SK-N-SH (cell line): ENCODE measurements at regions not wholly inside any gene's neighbourhood (a gene's known extent, or its start where the extent isn't known, plus 50 kb on each side); places are given as distances from the start of the nearest gene placed in this dataset.

Source experiments
- CTCF ChIA-PET: fragments of 300-600, 350-600 bp; formaldehyde crosslinking; extraction: SDS; loops from one replicate; lab custom pipeline; 2021; lab: Yijun Ruan, JAX
- POLR2A ChIA-PET: fragments of 350-600 bp; sonication (Branson Sonifier 250); formaldehyde crosslinking; extraction: SDS; loops from one replicate; lab custom pipeline; 2020; ENCODE audit warnings: antibody characterized with exemption, inconsistent platforms; lab: Yijun Ruan, JAX
- DNase-seq: peaks from one replicate; pipeline ENCODE4 v3.0.0; 2012
- H2AFZ ChIP-seq: fragments of 200-600 bp; sonication (generic); 2 replicates; pipeline ENCODE4 v1.8.1; 2016; ENCODE audit warnings: antibody characterized with exemption, mild to moderate bottlenecking, low read depth
- H3F3A ChIP-seq: fragments of 200-600 bp; sonication (generic); replicated peaks from 2 replicates; pipeline ENCODE3; 2016; ENCODE audit warnings: antibody characterized with exemption, mild to moderate bottlenecking; ENCODE audit not compliant: insufficient read depth
- H3K27ac ChIP-seq, 2 experiments: fragments of 200-500 bp in 1 of 2; fragments of 200-600 bp in 1 of 2; sonication (Bioruptor generic) in 1 of 2; sonication (generic), shearing (Covaris generic) in 1 of 2; 2 replicates each; pipeline versions ENCODE4 v1.5.1 to v1.6.1; 2014 to 2016; ENCODE audit warnings: low read depth in 2 of 2, inconsistent platforms in 1 of 2, low read length in 1 of 2, mild to moderate bottlenecking in 1 of 2, mixed read lengths in 1 of 2
- H3K27me3 ChIP-seq: fragments of 200-600 bp; sonication (generic), shearing (Covaris generic); 2 replicates; pipeline ENCODE4 v1.6.1; 2016; ENCODE audit warnings: mixed run types; ENCODE audit not compliant: insufficient read depth
- H3K36me3 ChIP-seq, 2 experiments: fragments of 200-500 bp in 1 of 2; fragments of 200-600 bp in 1 of 2; sonication (Bioruptor generic) in 1 of 2; sonication (generic) in 1 of 2; replicated peaks in 1 of 2; 2 replicates each; pipeline versions ENCODE3 to v1.5.1; 2014 to 2016; ENCODE audit warnings: low read length in 1 of 2, mild to moderate bottlenecking in 1 of 2; ENCODE audit not compliant: insufficient read depth in 2 of 2, control insufficient read depth in 1 of 2
- H3K4me1 ChIP-seq, 2 experiments: fragments of 200-500 bp in 1 of 2; fragments of 200-600 bp in 1 of 2; sonication (Bioruptor generic) in 1 of 2; sonication (generic), shearing (Covaris generic) in 1 of 2; 2 replicates each; pipeline versions ENCODE4 v1.5.1 to v1.6.1; 2014 to 2016; ENCODE audit warnings: low read depth in 1 of 2, low read length in 1 of 2, mixed run types in 1 of 2; ENCODE audit not compliant: insufficient read depth in 2 of 2, control insufficient read depth in 1 of 2
- H3K4me2 ChIP-seq: fragments of 200-600 bp; sonication (generic), shearing (Covaris generic); 2 replicates; pipeline ENCODE4 v1.6.1; 2017; ENCODE audit warnings: mixed run types
- H3K4me3 ChIP-seq, 2 experiments: fragments of 200-500 bp in 1 of 2; fragments of 200-600 bp in 1 of 2; sonication (Bioruptor generic) in 1 of 2; sonication (generic), shearing (Covaris generic) in 1 of 2; 2 replicates each; pipeline versions ENCODE4 v1.5.1 to v1.8.1; 2014 to 2016; ENCODE audit warnings: low read depth in 2 of 2, inconsistent platforms in 1 of 2, low read length in 1 of 2, mild to moderate bottlenecking in 1 of 2, mixed read lengths in 1 of 2, moderate library complexity in 1 of 2
- H3K79me2 ChIP-seq: fragments of 200-600 bp; sonication (generic); 2 replicates; pipeline ENCODE4 v1.8.1; 2017; ENCODE audit warnings: mild to moderate bottlenecking; ENCODE audit not compliant: insufficient read depth
- H3K9ac ChIP-seq: fragments of 200-600 bp; sonication (generic); 2 replicates; pipeline ENCODE4 v1.6.1; 2017; ENCODE audit warnings: mixed run types
- H3K9me2 ChIP-seq: fragments of 200-600 bp; sonication (generic); 2 replicates; pipeline ENCODE4 v1.6.1; 2017; ENCODE audit warnings: mixed run types
- H3K9me3 ChIP-seq: fragments of 200-600 bp; sonication (generic); 2 replicates; pipeline ENCODE4 v1.6.1; 2017; ENCODE audit warnings: mixed run types, mild to moderate bottlenecking, moderate library complexity
- H4K20me1 ChIP-seq: fragments of 200-600 bp; sonication (generic); 2 replicates; pipeline ENCODE4 v1.6.1; 2017; ENCODE audit warnings: mild to moderate bottlenecking, mixed run types; ENCODE audit not compliant: insufficient read depth
- CTCF ChIP-seq: fragments of 200-600 bp; sonication (generic); IDR thresholded peaks from 2 replicates; pipeline ENCODE4 v1.6.1; 2017; ENCODE audit warnings: antibody characterized with exemption, mild to moderate bottlenecking, moderate library complexity
- ELF1 ChIP-seq: IDR thresholded peaks from 2 replicates; pipeline ENCODE4 v1.4.0; 2012
- EP300 ChIP-seq, 2 experiments: IDR thresholded peaks; 2 replicates each; pipeline versions ENCODE4 v1.4.0 to v1.6.1; 2012; ENCODE audit warnings: borderline replicate concordance in 1 of 2, low read depth in 1 of 2, low read length in 1 of 2
- FOSL2 ChIP-seq: IDR thresholded peaks from 2 replicates; pipeline ENCODE4 v1.4.0; 2012; ENCODE audit warnings: low read depth, mild to moderate bottlenecking, moderate library complexity, borderline replicate concordance
- JUND ChIP-seq: IDR thresholded peaks from 2 replicates; pipeline ENCODE4 v1.4.0; 2012
- MAX ChIP-seq: IDR thresholded peaks from 2 replicates; pipeline ENCODE4 v1.4.0; 2012; ENCODE audit warnings: low read depth
- NFIC ChIP-seq: IDR thresholded peaks from 2 replicates; pipeline ENCODE4 v1.4.0; 2012; ENCODE audit warnings: borderline replicate concordance
- PBX3 ChIP-seq: IDR thresholded peaks from 2 replicates; pipeline ENCODE4; 2012
- SIN3A ChIP-seq: IDR thresholded peaks from 2 replicates; pipeline ENCODE4 v1.6.1; 2012; ENCODE audit warnings: low read depth, mild to moderate bottlenecking, low read length, moderate library complexity, borderline replicate concordance
- TCF12 ChIP-seq: IDR thresholded peaks from 2 replicates; pipeline ENCODE4 v1.4.0; 2012
- USF1 ChIP-seq: IDR thresholded peaks from 2 replicates; pipeline ENCODE4 v1.4.0; 2012; ENCODE audit warnings: low read depth, borderline replicate concordance
- WGBS: methylation state at CpG from one replicate; pipeline ENCODE4 v1.1.6; 2017; ENCODE audit warnings: low lambda C conversion rate; 5-methylcytosine and 5-hydroxymethylcytosine counted together

GRCh38 chr1:67627906-67628305, 57.1 kb upstream of the GADD45A start:
- H3K79me2 ChIP-seq: no peaks in the 10 kb centered on the region
- peaks cover 5 to 21% of the 10 kb centered on the region in 2 experiments; a peak in 2 of 4 replicates for H3K4me1 ChIP-seq
- no peak overlapping the region for H3K4me2 ChIP-seq
- no peak overlapping the region for H3K4me3 ChIP-seq
- TF ChIP-seq ELF1: no peak
- TF ChIP-seq SIN3A: no peak
- no peak for TF ChIP-seq EP300 (IDR thresholded peaks at IDR 0.05; ENCODE audit: borderline replicate concordance in 1 of 2, low read depth in 1 of 2, low read length in 1 of 2)
- no peak for TF ChIP-seq USF1
- TF ChIP-seq MAX: no peak
- H4K20me1 ChIP-seq: no peaks in the 10 kb centered on the region
- WGBS: 84% methylated on average over 5 of the region's 5 CpGs
- H3K27me3 ChIP-seq: no peaks in the 10 kb centered on the region
- ChIA-PET CTCF (no interaction called here), POLR2A (no interaction called here)
- no peak for DNase-seq
- peaks cover 18% of the 10 kb centered on the region for H3F3A ChIP-seq
- no peak overlapping the region for H3K27ac ChIP-seq
- H3K9me3 ChIP-seq: no peaks in the 10 kb centered on the region
- no peak overlapping the region for H2AFZ ChIP-seq
- H3K9ac ChIP-seq: no peak overlapping the region
- no peaks in the 10 kb centered on the region for H3K36me3 ChIP-seq
- H3K9me2 ChIP-seq: no peaks in the 10 kb centered on the region

GRCh38 chr1:67629370-67630075, 55.5 kb upstream of the GADD45A start:
- peak overlapping the region in 1 of 2 experiments; percentile 64; a peak in 2 of 4 replicates for H3K27ac ChIP-seq
- peak; percentile 89 for TF ChIP-seq NFIC
- TF ChIP-seq CTCF: no peak
- TF ChIP-seq EP300 (IDR thresholded peaks at IDR 0.05; ENCODE audit: borderline replicate concordance in 1 of 2, low read depth in 1 of 2, low read length in 1 of 2): peak in 1 of 2 experiments; percentile 19; a peak in 1 of 4 replicates
- no peak for TF ChIP-seq JUND
- peak; percentile 42 for TF ChIP-seq PBX3
- 0 out of 2 replicates have a peak, but pooled peaks have one; percentile 4 for TF ChIP-seq FOSL2
- TF ChIP-seq TCF12: peak; percentile 27; the same call in 1 of the 2 replicates
- POLR2A ChIA-PET: no interaction called here
- no peaks in the 10 kb centered on the region for H3K79me2 ChIP-seq
- no peak overlapping the region for H3K4me3 ChIP-seq
- peaks cover 9 to 21% of the 10 kb centered on the region in 2 experiments; a peak in 2 of 4 replicates for H3K4me1 ChIP-seq
- CTCF ChIA-PET: interaction anchor here (0.7 to 1.2 kb wide), 3 partner anchors 24 to 131 kb away, joined by 3 read pairs; no protein-coding TSS in a partner anchor
- peaks cover 18% of the 10 kb centered on the region for H3F3A ChIP-seq
- H3K9ac ChIP-seq: no peak overlapping the region
- no peaks in the 10 kb centered on the region for H4K20me1 ChIP-seq
- WGBS: 25% methylated on average over 1 of the region's 1 CpG
- H3K9me3 ChIP-seq: no peaks in the 10 kb centered on the region
- DNase-seq: no peak
- H3K36me3 ChIP-seq: no peaks in the 10 kb centered on the region
- H3K27me3 ChIP-seq: no peaks in the 10 kb centered on the region
- H3K4me2 ChIP-seq: peak overlapping the region; percentile 49
- H2AFZ ChIP-seq: no peak overlapping the region
- H3K9me2 ChIP-seq: no peaks in the 10 kb centered on the region
